ENCODE measurements at regions not wholly inside any gene's neighbourhood (a gene's known extent, or its start where the extent isn't known, plus 50 kb on each side); places are given as distances from the start of the nearest gene placed in this dataset.

GRCh38 chr9:28620661-28621060 lies 1047.4 kb upstream of the C9orf72 start:
- Histone ChIP-seq H3K4me3 (ENCODE audit: low read depth, low read length) (no peak overlapping the region), H3K27me3 (replicated peaks; ENCODE audit: control insufficient read depth, insufficient read depth, low read length) (no peaks in the 10 kb centered on the region), H3K36me3 (ENCODE audit: control insufficient read depth, insufficient read depth, low read length) (no peaks in the 10 kb centered on the region), H3K9me3 (no peaks in the 10 kb centered on the region), H3K4me1 (no peaks in the 10 kb centered on the region)
- intact Hi-C loops (cut with micrococcal nuclease; ENCODE audit: unreplicated experiment), result no loop called here
- H3K27ac Mint-ChIP-seq (ENCODE audit: unreplicated experiment), result no peak overlapping the region
- H3K36me3 Mint-ChIP-seq (ENCODE audit: insufficient read depth, unreplicated experiment), result no peaks in the 10 kb centered on the region
- no peaks in the 10 kb centered on the region for H3K4me1 Mint-ChIP-seq (ENCODE audit: low read depth, unreplicated experiment)
- ChIA-PET CTCF (no interaction called here), POLR2A (no interaction called here)
- no peak for DNase-seq
- TF ChIP-seq, protein P1, sequence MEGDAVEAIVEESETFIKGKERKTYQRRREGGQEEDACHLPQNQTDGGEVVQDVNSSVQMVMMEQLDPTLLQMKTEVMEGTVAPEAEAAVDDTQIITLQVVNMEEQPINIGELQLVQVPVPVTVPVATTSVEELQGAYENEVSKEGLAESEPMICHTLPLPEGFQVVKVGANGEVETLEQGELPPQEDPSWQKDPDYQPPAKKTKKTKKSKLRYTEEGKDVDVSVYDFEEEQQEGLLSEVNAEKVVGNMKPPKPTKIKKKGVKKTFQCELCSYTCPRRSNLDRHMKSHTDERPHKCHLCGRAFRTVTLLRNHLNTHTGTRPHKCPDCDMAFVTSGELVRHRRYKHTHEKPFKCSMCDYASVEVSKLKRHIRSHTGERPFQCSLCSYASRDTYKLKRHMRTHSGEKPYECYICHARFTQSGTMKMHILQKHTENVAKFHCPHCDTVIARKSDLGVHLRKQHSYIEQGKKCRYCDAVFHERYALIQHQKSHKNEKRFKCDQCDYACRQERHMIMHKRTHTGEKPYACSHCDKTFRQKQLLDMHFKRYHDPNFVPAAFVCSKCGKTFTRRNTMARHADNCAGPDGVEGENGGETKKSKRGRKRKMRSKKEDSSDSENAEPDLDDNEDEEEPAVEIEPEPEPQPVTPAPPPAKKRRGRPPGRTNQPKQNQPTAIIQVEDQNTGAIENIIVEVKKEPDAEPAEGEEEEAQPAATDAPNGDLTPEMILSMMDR (IDR thresholded peaks at IDR 0.05; ENCODE audit: insufficient read depth in 1 of 2, low read depth in 1 of 2, low read length in 1 of 2, severe bottlenecking in 1 of 2, unreplicated experiment in 1 of 2), result no peak
- H3K9me3 Mint-ChIP-seq (ENCODE audit: unreplicated experiment), result no peaks in the 10 kb centered on the region
- peaks cover 3% of the 10 kb centered on the region for H3K27me3 Mint-ChIP-seq (ENCODE audit: insufficient read depth, unreplicated experiment)
- BruUV-seq (replicated peaks), result no TSS peak
- no peak overlapping the region for H3K4me3 Mint-ChIP-seq (ENCODE audit: unreplicated experiment)

DNA sequence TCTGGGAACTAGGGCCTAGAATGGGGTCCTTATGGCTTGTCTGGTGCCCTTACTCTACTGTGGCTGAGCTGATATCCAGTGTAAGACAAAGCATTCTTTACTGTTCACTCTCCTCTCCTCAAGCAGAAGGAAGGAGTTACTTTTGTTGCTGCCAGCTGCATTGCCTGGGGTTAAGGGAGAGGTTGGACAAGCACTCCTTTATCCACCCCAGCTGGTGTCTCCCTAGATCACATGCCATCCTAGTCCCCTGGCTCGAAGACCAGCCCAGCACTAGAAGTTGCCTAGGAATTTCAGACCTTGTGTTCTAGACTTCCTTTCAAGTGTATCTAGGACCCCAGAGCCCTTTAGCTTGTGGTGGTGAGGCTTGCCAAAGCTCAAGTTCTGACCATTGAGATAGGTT lies 1051.5 kb upstream of the C9orf72 start:
- BruUV-seq (replicated peaks), result no TSS peak
- no peaks in the 10 kb centered on the region for H3K27me3 Mint-ChIP-seq (ENCODE audit: insufficient read depth, unreplicated experiment)
- no peak overlapping the region for H3K4me3 Mint-ChIP-seq (ENCODE audit: unreplicated experiment)
- H3K4me1 Mint-ChIP-seq (ENCODE audit: low read depth, unreplicated experiment), result no peaks in the 10 kb centered on the region
- no peaks in the 10 kb centered on the region for H3K36me3 Mint-ChIP-seq (ENCODE audit: insufficient read depth, unreplicated experiment)
- H3K27ac Mint-ChIP-seq (ENCODE audit: unreplicated experiment), result no peak overlapping the region
- Histone ChIP-seq H3K4me3 (ENCODE audit: low read depth, low read length) (no peak overlapping the region), H3K27me3 (replicated peaks; ENCODE audit: control insufficient read depth, insufficient read depth, low read length) (no peaks in the 10 kb centered on the region), H3K4me1 (no peaks in the 10 kb centered on the region), H3K36me3 (ENCODE audit: control insufficient read depth, insufficient read depth, low read length) (no peaks in the 10 kb centered on the region), H3K9me3 (no peaks in the 10 kb centered on the region)
- TF ChIP-seq, protein P1 (IDR thresholded peaks at IDR 0.05; ENCODE audit: insufficient read depth in 1 of 2, low read depth in 1 of 2, low read length in 1 of 2, severe bottlenecking in 1 of 2, unreplicated experiment in 1 of 2), result no peak
- no peaks in the 10 kb centered on the region for H3K9me3 Mint-ChIP-seq (ENCODE audit: unreplicated experiment)
- no peak for DNase-seq
- ChIA-PET CTCF (no interaction called here), POLR2A (no interaction called here)
- intact Hi-C loops (cut with micrococcal nuclease; ENCODE audit: unreplicated experiment), result no loop called here

- Mint-ChIP-seq H3K4me1 (ENCODE audit: low read depth, unreplicated experiment) (no peaks in the 10 kb centered on the region), H3K9me3 (ENCODE audit: unreplicated experiment) (no peaks in the 10 kb centered on the region), H3K36me3 (ENCODE audit: insufficient read depth, unreplicated experiment) (no peaks in the 10 kb centered on the region), H3K27me3 (ENCODE audit: insufficient read depth, unreplicated experiment) (no peaks in the 10 kb centered on the region), H3K27ac (ENCODE audit: unreplicated experiment) (no peak overlapping the region), H3K4me3 (ENCODE audit: unreplicated experiment) (no peak overlapping the region)
- Histone ChIP-seq H3K9me3 (no peaks in the 10 kb centered on the region), H3K4me1 (no peaks in the 10 kb centered on the region), H3K27me3 (replicated peaks; ENCODE audit: control insufficient read depth, insufficient read depth, low read length) (no peaks in the 10 kb centered on the region), H3K4me3 (ENCODE audit: low read depth, low read length) (no peak overlapping the region), H3K36me3 (ENCODE audit: control insufficient read depth, insufficient read depth, low read length) (no peaks in the 10 kb centered on the region)
- BruUV-seq (replicated peaks), result no TSS peak
- no peak for DNase-seq
- POLR2A ChIA-PET, result no interaction called here
- TF ChIP-seq, protein P1 (IDR thresholded peaks at IDR 0.05; ENCODE audit: insufficient read depth in 1 of 2, low read depth in 1 of 2, low read length in 1 of 2, severe bottlenecking in 1 of 2, unreplicated experiment in 1 of 2), result no peak
- CTCF ChIA-PET, result no interaction called here
- intact Hi-C loops (cut with micrococcal nuclease; ENCODE audit: unreplicated experiment), result no loop called here
Observed at GRCh38 chr9:28628031-28628430, 1054.8 kb upstream of the C9orf72 start.
